H9 (cell line): ENCODE measurements at regions not wholly inside any gene's neighbourhood (a gene's known extent, or its start where the extent isn't known, plus 50 kb on each side); places are given as distances from the start of the nearest gene placed in this dataset.

Source experiments
- DNase-seq: peaks from one replicate; pipeline ENCODE4 v3.0.0-alpha.2; 2017
- H2AFZ ChIP-seq: one replicate; pipeline ENCODE4 v1.6.1; 2013; ENCODE audit warnings: mild to moderate bottlenecking, low read length, control low read depth, moderate library complexity
- H2AK5ac ChIP-seq: 2 replicates; pipeline ENCODE4 v1.6.1; 2013; ENCODE audit warnings: low read length, control low read depth, mixed read lengths; ENCODE audit not compliant: insufficient read length
- H2BK120ac ChIP-seq: one replicate; pipeline ENCODE4 v1.6.1; 2013; ENCODE audit warnings: low read depth, mild to moderate bottlenecking, low read length, control low read depth, inconsistent platforms; ENCODE audit not compliant: poor library complexity, severe bottlenecking
- H2BK12ac ChIP-seq: 2 replicates; pipeline ENCODE4 v1.6.1; 2013; ENCODE audit warnings: low read length, control low read depth, mixed read lengths, low read depth; ENCODE audit not compliant: insufficient read length
- H2BK15ac ChIP-seq: 2 replicates; pipeline ENCODE4 v1.6.1; 2013; ENCODE audit warnings: low read depth, low read length, control low read depth
- H2BK20ac ChIP-seq: one replicate; pipeline ENCODE4 v1.6.1; 2013; ENCODE audit warnings: low read depth, mild to moderate bottlenecking, low read length, control low read depth, inconsistent platforms; ENCODE audit not compliant: poor library complexity, severe bottlenecking
- H2BK5ac ChIP-seq: 2 replicates; pipeline ENCODE4 v1.6.1; 2013; ENCODE audit warnings: low read length, control low read depth, mixed read lengths; ENCODE audit not compliant: insufficient read length
- H3K14ac ChIP-seq: 2 replicates; pipeline ENCODE4 v1.6.1; 2013; ENCODE audit warnings: low read length, control low read depth; ENCODE audit not compliant: insufficient read depth
- H3K18ac ChIP-seq: 2 replicates; pipeline ENCODE4 v1.6.1; 2013; ENCODE audit warnings: low read depth, mild to moderate bottlenecking, mixed read lengths, low read length, control low read depth; ENCODE audit not compliant: insufficient read length
- H3K23ac ChIP-seq: 2 replicates; pipeline ENCODE4 v1.6.1; 2013; ENCODE audit warnings: low read length, control low read depth, mixed read lengths, low read depth; ENCODE audit not compliant: insufficient read length
- H3K23me2 ChIP-seq: 2 replicates; pipeline ENCODE4 v1.6.1; 2013; ENCODE audit warnings: low read depth, mild to moderate bottlenecking, mixed read lengths, low read length, control low read depth; ENCODE audit not compliant: insufficient read length, poor library complexity, severe bottlenecking
- H3K27ac ChIP-seq: 2 replicates; pipeline ENCODE4 v1.5.1; 2013; ENCODE audit warnings: low read length, control low read depth, mixed read lengths, low read depth; ENCODE audit not compliant: insufficient read length
- H3K27me3 ChIP-seq: 2 replicates; pipeline ENCODE4 v1.6.1; 2013; ENCODE audit warnings: low read length, control low read depth, inconsistent platforms; ENCODE audit not compliant: insufficient read depth
- H3K4ac ChIP-seq: 2 replicates; pipeline ENCODE4 v1.6.1; 2013; ENCODE audit warnings: low read depth, mild to moderate bottlenecking, control low read depth, inconsistent platforms, low read length, moderate library complexity
- H3K4me1 ChIP-seq: 2 replicates; pipeline ENCODE4 v1.6.1; 2013; ENCODE audit warnings: low read length, control low read depth, inconsistent platforms; ENCODE audit not compliant: insufficient read depth
- H3K4me2 ChIP-seq: 2 replicates; pipeline ENCODE4 v1.6.1; 2013; ENCODE audit warnings: low read length, control low read depth, mixed read lengths; ENCODE audit not compliant: insufficient read length, insufficient read depth
- H3K56ac ChIP-seq: 2 replicates; pipeline ENCODE4 v1.6.1; 2013; ENCODE audit warnings: low read depth, mild to moderate bottlenecking, mixed read lengths, low read length, control low read depth; ENCODE audit not compliant: insufficient read length
- H3K79me1 ChIP-seq: 2 replicates; pipeline ENCODE4 v1.6.1; 2013; ENCODE audit warnings: low read depth, mild to moderate bottlenecking, moderate library complexity, low read length, control low read depth, inconsistent platforms; ENCODE audit not compliant: insufficient read depth, poor library complexity, severe bottlenecking
- H3K79me2 ChIP-seq: 2 replicates; pipeline ENCODE4 v1.6.1; 2013; ENCODE audit warnings: low read length, control low read depth, inconsistent platforms; ENCODE audit not compliant: insufficient read depth
- H3K9ac ChIP-seq: 2 replicates; pipeline ENCODE4 v1.6.1; 2013; ENCODE audit warnings: low read length, control low read depth, mixed read lengths; ENCODE audit not compliant: insufficient read length; ENCODE audit errors: extremely low read depth
- H3K9me3 ChIP-seq: one replicate; pipeline ENCODE4 v1.6.1; 2013; ENCODE audit warnings: low read depth, low read length, inconsistent platforms; ENCODE audit not compliant: control insufficient read depth
- H3T11ph ChIP-seq: one replicate; pipeline ENCODE4 v1.6.1; 2013; ENCODE audit warnings: mild to moderate bottlenecking, low read length, control low read depth, inconsistent platforms
- H4K20me1 ChIP-seq: one replicate; pipeline ENCODE4 v1.6.1; 2013; ENCODE audit not compliant: control insufficient read depth, insufficient read length, insufficient read depth
- H4K5ac ChIP-seq: 2 replicates; pipeline ENCODE4 v1.6.1; 2013; ENCODE audit warnings: low read depth, mild to moderate bottlenecking, mixed read lengths, low read length, control low read depth; ENCODE audit not compliant: insufficient read length
- H4K8ac ChIP-seq: replicated peaks from 2 replicates; pipeline ENCODE4 v1.6.1; 2013; ENCODE audit warnings: low read length, control low read depth, mixed read lengths, low read depth; ENCODE audit not compliant: insufficient read length
- H4K91ac ChIP-seq: 2 replicates; pipeline ENCODE4 v1.6.1; 2013; ENCODE audit warnings: low read depth, mild to moderate bottlenecking, moderate library complexity, mixed read lengths, low read length, control low read depth; ENCODE audit not compliant: insufficient read length
- H3K27ac Mint-ChIP-seq, 3 experiments: 2 replicates in 2 of 3; 3 replicates in 1 of 3; pipeline ENCODE4 v1.8.0; 2020 to 2021; ENCODE audit warnings: mixed read lengths in 3 of 3, mild to moderate bottlenecking in 1 of 3, moderate library complexity in 1 of 3
- H3K27me3 Mint-ChIP-seq: 2 replicates; pipeline ENCODE4 v1.8.0; 2021; ENCODE audit warnings: low read depth, mild to moderate bottlenecking, moderate library complexity, mixed read lengths
- H3K36me3 Mint-ChIP-seq, 3 experiments: 2 replicates in 2 of 3; 3 replicates in 1 of 3; pipeline ENCODE4 v1.8.0; 2020 to 2021; ENCODE audit warnings: low read depth in 3 of 3, mixed read lengths in 3 of 3; ENCODE audit not compliant: insufficient read depth in 1 of 3
- H3K4me1 Mint-ChIP-seq, 2 experiments: 2 replicates each; pipeline ENCODE4 v1.8.0; 2020; ENCODE audit warnings: mixed read lengths in 2 of 2
- H3K4me3 Mint-ChIP-seq, 2 experiments: 2 replicates in 1 of 2; 3 replicates in 1 of 2; pipeline ENCODE4 v1.8.0; 2020 to 2021; ENCODE audit warnings: mild to moderate bottlenecking in 2 of 2, mixed read lengths in 2 of 2, moderate library complexity in 1 of 2
- H3K9me3 Mint-ChIP-seq, 2 experiments: 2 replicates in 1 of 2; 3 replicates in 1 of 2; pipeline ENCODE4 v1.8.0; 2020; ENCODE audit warnings: mild to moderate bottlenecking in 2 of 2, mixed read lengths in 2 of 2, moderate library complexity in 1 of 2
- WGBS: extraction: QIAGEN DNeasy Blood & Tissue Kit; methylation state at CpG from one replicate; pipeline ENCODE4 v1.1.7; 2013; ENCODE audit warnings: missing lambda C conversion rate, low lambda C conversion rate, mixed read lengths; ENCODE audit not compliant: insufficient read length; ENCODE audit errors: extremely low coverage; 5-methylcytosine and 5-hydroxymethylcytosine counted together
- TF ChIP-seq, protein P1 (sequence below): fragments of 200-600 bp; sonication (generic); conservative IDR thresholded peaks from 3 replicates; pipeline ENCODE4 v1.8.0; 2021; ENCODE audit warnings: antibody characterized with exemption, mild to moderate bottlenecking

DNA sequence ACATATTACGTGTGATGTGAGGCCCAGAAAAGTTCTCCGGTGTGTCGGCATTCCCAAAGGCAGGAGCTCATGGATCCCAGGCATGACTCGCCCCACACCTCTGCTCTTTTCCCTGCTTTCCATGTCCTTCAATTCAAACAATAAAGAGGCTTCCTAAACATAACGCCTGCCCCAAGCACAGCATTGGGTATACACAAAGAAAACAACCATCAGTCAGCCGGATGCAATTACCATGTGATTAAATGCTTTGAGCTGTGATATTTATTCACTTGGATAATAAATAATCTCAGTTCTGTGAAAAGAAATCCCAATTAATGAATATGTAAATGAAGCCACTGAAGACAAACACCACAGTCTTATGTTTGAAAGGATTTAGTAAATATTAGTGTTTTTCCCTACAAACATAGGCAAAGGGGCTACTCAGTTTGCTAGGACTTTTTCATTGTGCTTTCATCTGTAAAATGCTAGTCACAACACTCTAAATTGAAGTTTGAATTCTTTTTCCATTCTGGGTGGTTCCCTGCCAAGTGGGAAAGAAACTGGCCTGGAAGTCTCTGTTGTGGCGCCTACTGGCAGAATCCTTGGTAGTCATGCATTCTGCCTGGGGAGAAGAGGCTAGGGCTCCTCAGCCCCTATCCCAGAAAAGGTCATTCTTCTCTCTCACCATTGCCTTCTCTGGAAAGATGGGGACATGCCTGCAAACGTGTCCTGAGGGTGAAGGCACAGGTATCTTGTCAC, 144.7 kb downstream of the COL6A3 start:
- no peaks in the 10 kb centered on the region for H3K27me3 ChIP-seq
- H2BK15ac ChIP-seq = no peak overlapping the region
- H4K5ac ChIP-seq = no peak overlapping the region
- no peak overlapping the region for H4K91ac ChIP-seq
- no peak overlapping the region for H3K18ac ChIP-seq
- no peak for DNase-seq
- Mint-ChIP-seq H3K4me3 (no peak overlapping the region), H3K9me3 (no peaks in the 10 kb centered on the region), H3K4me1 (peaks cover 9 to 13% of the 10 kb centered on the region in 2 experiments), H3K27me3 (no peaks in the 10 kb centered on the region; the same call in 1 of the 2 replicates), H3K27ac (no peak overlapping the region), H3K36me3 (no peaks in the 10 kb centered on the region)
- H3K9ac ChIP-seq = no peak overlapping the region
- H3K9me3 ChIP-seq = no peaks in the 10 kb centered on the region
- H2BK12ac ChIP-seq = no peak overlapping the region
- H3K23me2 ChIP-seq = no peaks in the 10 kb centered on the region
- no peaks in the 10 kb centered on the region for H3K4me1 ChIP-seq
- H2BK20ac ChIP-seq = no peak overlapping the region
- H3T11ph ChIP-seq = no peak overlapping the region
- no peak overlapping the region for H3K14ac ChIP-seq
- TF ChIP-seq, protein P1, sequence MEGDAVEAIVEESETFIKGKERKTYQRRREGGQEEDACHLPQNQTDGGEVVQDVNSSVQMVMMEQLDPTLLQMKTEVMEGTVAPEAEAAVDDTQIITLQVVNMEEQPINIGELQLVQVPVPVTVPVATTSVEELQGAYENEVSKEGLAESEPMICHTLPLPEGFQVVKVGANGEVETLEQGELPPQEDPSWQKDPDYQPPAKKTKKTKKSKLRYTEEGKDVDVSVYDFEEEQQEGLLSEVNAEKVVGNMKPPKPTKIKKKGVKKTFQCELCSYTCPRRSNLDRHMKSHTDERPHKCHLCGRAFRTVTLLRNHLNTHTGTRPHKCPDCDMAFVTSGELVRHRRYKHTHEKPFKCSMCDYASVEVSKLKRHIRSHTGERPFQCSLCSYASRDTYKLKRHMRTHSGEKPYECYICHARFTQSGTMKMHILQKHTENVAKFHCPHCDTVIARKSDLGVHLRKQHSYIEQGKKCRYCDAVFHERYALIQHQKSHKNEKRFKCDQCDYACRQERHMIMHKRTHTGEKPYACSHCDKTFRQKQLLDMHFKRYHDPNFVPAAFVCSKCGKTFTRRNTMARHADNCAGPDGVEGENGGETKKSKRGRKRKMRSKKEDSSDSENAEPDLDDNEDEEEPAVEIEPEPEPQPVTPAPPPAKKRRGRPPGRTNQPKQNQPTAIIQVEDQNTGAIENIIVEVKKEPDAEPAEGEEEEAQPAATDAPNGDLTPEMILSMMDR = no peak
- H2BK5ac ChIP-seq = no peak overlapping the region
- H3K56ac ChIP-seq = no peak overlapping the region
- no peaks in the 10 kb centered on the region for H3K79me2 ChIP-seq
- H3K79me1 ChIP-seq = no peaks in the 10 kb centered on the region
- H2AK5ac ChIP-seq = no peak overlapping the region
- no peaks in the 10 kb centered on the region for H4K20me1 ChIP-seq
- H3K4ac ChIP-seq = no peak overlapping the region
- no peak overlapping the region for H2BK120ac ChIP-seq
- no peak overlapping the region for H2AFZ ChIP-seq
- H4K8ac ChIP-seq = no peak overlapping the region
- no peak overlapping the region for H3K23ac ChIP-seq
- H3K4me2 ChIP-seq = no peak overlapping the region
- WGBS = no CpG with 5 or more reads among the region's 8 CpGs
- no peak overlapping the region for H3K27ac ChIP-seq
